Bone marrow (tissue), 2 donors: ENCODE measurements at regions not wholly inside any gene's neighbourhood (a gene's known extent, or its start where the extent isn't known, plus 50 kb on each side); places are given as distances from the start of the nearest gene placed in this dataset.
"Not testable (repeated sequence)": the region's sequence is repeated elsewhere in the genome, so short reads cannot be mapped to it uniquely, and the experiment has no call there.

Experiments used
- DNase-seq, 2 donors: peaks; one replicate each; lab custom pipeline; 2025; lab: John Stamatoyannopoulos, UW

DNA sequence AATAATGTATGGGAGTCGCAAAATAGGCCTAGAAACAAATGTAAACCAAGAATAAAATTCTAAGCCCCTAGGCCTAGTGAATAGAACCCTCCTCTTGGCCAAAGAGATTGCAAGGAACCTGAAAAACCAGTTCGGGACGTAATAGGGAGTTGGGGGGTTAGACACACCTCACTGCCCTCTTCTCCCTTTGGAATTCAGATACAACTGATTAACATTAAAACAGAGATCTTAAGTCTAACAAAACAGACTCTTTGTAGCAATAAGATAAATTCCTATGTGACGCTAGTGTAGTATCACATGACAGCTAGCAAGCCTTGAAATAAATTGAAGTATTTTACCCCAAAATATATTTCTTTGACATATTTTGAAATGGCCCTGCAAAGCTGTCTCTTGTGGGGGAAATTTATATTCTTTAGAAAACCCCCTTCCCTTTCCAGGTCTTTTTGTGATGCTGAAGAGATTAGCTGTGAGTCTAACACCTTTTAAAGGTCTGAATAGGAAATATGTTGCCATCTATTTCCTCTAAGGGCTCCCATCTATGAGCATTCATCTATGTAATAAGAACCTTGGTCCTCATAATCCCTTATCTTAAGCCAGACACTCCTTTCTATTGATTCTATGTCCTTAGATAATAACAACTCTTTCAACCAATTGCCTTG, 623.4 kb upstream of the NRG3 start:
- DNase-seq = no peak

DNA sequence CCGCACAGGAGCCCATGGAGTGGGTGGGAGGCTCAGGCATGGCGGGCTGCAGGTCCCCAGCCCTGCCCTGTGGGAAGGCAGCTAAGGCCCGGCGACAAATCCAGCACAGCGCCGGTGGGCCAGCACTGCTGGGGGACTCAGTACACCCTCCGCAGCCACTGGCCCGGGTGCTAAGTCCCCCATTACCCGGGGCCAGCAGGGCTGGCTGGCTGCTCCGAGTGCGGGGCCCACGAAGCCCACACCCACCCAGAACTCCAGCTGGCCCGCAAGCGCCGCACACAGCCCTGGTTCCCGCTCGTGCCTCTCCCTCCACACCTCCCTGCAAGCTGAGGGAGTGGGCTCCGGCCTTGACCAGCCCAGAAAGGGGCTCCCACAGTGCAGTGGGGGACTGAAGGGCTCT, 610.0 kb upstream of the NRG3 start:
- not testable (repeated sequence) for DNase-seq

DNA sequence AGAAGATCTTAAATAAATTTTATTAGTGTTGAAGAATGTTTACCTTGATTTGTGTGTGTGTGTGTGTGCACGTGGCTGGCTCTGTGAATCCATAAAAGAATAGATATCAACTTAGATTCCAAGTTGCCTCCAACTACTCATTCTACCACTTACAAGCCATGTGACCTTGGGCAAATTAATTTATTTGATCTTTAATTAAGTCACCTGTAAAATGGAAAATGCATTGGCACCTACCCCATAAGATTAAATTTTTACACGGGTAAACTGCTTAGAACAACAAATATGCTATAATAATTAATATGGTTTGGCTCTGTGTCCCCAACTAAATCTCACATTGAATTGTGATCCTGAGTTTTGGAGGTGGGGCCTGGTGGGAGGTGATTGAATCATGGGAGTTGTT, 604.9 kb upstream of the NRG3 start:
- DNase-seq = no peak

DNA sequence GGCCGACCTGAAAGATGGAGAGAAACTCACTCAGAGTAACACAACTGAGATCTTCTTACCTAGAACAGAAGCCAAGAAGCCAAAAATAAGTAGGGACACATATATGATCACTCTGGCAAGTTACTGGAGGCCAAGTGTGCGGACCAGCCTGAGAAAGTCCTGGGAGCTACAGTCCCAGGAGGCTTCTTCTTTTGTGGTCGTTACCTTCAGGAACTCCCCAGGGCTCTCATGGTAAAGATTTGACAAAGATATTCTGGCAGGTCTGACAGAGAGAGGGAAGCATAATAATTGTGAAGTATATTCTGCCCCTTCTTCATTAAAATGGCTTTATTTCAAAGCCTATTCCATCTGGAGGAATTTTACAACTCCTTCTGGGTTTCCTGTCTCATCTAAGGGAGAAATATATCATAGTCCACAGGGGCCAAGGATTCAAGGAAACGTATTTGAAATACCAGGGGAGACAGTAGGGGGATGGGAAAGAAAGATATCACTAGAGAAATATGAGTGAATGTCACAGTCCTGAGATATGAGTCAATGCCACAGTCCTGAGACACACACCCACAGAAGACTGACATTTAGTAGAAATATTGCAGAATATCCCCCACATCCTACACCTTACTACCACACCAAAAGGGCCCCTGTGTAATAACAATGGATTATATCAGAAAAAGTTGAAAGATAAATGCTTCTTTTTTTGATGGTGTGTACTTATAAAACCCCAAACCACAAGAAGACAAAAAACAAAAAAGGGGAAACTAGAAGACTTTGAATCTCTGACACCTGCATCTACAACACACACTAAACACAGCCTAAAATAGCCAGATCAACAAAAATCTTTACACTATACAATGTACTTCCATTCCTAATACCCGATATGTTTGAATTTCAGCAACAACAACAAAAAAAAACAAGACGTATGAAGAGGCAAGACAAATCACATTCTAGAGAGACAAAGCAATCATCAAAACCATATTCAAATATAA, 594.2 kb upstream of the NRG3 start:
- DNase-seq = no peak

DNA sequence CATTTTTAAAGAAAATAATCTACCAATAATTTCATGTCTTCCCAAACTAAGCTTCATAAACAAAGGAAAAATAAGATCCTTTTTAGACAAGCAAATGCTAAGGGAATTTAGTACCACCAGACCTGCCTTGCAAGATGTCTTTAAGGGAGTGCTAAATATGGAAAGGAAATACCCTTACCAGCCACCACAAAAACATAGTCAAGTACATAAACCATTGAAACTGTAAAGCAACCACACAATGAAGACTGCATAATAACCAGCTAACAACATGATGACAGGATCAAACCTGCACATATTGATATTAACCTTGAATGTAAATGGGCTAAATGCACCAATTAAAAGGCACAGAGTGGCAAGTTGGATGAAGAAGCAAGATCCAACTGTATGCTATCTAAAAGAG, 586.5 kb upstream of the NRG3 start:
- DNase-seq = no peak

DNA sequence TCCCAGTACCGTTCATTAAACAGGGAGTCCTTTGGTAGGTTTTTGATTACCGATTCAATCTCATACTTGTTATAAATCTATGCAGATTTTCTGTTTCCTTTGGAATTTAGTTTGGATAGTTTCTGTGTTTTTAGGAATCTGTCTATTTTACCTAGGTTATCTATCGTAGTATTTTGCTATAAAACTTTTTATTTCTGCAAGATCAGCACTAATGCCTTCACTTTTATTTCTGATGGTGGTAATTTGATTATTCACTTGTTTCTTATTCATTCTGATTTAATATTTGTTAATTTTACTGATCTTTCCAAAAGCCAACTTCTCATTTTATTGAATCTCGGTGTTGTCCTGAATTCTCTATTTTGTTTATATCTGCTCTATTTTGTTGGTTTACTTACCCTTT, 577.7 kb upstream of the NRG3 start:
- no peak for DNase-seq

DNA sequence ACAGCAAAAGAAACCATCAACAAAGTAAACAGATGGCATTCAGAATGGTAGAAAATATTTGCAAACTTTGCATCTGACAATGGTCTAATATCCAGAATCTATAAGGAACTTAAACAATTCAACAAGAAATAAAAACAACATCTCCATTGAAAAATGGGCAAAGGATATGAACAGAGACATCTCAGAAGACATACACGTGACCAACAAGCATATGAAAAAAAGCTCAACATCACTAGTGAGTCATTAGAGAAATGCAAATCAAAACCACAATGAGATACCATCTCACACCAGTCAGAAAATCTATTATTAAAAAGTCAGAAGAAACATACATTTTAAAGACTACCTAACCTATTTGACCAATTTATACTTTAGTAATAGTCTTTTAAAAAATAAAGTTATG, 571.3 kb upstream of the NRG3 start:
- no peak for DNase-seq

DNA sequence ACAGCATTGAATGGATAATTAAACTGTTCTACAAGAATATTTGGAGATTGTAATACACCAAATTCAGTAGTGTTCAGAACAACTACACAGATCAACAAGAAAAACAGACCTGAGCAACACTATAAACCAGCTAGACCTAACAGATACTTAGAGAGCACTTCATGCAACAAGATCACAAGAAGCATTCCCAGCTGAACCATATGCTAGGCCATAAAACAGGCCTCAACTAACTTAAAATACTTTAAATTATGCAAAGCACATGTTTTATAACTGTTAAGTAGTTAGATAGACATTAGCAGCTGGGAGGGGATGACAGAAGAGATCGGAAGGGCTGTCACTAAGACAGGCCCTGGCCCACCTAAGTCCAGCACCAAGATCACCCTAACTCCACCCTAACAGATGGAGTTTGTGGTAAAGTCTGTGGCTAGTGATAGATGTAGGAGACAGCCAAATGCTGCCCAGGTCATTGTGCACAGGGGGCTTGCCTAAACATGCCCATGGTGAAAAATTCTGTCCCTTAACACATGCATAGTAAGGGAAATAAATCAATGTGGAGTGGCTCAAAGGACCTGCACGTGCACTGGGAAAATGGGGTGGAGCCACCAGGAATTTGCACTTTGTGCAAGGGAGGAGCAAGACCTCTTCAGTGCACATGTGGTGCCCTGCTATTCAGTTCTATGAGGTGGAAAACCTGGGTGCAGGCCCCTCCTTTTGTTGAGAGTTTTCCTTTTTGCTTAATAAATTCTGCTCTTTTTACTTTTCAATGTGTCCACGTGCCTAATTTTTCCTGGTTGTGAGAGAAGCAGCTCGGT, 567.8 kb upstream of the NRG3 start:
- DNase-seq = no peak

DNA sequence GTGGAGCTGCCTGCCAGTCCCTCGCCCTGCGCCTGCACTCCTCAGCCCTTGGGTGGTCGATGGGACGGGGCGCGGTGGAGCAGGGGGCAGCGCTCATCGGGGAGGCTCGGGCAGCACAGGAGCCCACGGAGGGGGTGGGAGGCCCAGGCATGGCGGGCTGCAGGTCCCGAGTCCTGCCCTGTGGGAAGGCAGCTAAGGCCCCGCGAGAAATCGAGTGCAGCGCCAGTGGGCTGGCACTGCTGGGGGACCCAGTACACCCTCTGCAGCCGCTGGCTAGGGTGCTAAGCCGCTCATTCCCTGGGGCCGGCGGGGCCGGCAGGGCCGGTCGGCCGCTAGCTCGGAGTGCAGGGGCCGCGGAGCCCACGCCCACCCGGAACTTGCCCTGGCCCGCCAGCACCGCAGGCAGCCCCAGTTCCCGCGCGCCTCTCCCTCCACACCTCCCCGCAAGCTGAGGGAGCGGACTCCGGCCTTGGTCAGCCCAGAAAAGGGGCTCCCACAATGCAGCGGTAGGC, 565.9 kb upstream of the NRG3 start:
- DNase-seq = no peak

DNA sequence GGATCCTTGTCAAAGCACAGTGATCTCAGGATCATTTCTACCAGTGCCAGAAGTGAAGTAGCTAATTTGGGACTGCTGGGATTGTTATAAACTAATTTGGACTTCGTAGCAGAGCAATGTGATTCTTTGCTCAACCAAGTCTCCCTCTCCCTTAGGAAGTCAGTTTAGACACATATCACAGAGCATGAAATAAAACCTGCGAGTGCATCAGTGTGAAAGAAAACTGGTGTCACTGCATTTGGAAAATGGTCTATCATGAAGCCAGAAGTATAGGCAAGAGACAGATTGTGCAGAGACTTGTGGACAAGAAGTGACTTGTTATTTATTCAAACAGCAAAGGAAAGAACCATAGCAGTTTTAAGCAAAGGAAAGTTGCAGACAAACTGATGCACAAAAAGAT, 560.5 kb upstream of the NRG3 start:
- no peak for DNase-seq

DNA sequence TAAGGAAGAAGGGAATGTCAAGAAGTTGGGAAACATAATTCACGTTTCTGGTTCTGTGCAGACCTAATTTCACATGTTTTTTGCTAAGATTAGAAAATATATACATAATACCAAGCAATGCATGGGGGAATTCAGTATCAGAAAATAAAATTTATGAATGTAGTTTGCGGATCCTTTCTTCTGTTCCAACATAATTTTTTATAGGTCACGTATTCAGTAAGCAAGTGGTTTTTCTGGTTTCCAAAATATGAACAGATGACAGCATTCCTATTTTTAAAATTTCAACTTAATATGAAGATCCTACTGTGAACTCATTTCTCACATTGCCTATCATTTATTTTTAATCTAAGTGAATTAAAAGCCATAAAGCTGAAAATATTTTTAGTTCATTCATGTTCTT, 560.0 kb upstream of the NRG3 start:
- DNase-seq = no peak

DNA sequence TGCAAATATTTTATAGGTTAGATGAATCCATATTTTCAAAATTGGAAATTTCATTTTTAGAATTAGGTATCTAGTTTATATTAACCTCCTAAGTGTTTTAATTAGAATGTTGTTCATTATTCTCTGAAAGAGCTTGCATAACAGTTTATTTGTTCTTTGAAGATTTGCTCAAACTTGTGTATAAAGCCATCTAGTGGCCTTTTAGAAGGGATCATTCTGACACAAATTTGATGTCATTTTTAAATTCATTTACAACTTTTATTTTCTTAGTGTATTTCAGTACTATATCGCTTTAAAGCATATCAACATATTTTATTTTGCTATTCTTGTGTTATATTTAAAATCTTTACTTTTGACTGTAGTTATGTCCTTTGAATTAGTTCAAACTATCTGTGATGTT, 527.0 kb upstream of the NRG3 start:
- no peak for DNase-seq

DNA sequence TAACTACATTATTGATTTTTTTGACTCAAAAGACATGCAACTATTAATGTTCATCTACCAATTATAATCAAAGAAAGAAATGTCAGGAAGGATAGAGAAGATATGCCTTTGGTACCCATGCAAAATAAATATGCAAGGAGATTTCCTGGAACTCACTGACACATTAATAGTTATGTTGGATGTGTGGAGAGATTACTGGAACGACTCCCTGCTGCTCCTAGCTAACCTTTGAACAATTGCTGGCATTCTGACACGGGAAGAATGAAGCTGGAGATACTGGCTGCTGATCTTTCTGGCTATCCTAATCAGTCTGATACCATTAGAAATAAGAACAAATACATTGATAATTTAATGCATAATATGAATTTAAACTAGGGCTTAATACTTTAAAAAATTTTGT, 507.9 kb upstream of the NRG3 start:
- no peak for DNase-seq

DNA sequence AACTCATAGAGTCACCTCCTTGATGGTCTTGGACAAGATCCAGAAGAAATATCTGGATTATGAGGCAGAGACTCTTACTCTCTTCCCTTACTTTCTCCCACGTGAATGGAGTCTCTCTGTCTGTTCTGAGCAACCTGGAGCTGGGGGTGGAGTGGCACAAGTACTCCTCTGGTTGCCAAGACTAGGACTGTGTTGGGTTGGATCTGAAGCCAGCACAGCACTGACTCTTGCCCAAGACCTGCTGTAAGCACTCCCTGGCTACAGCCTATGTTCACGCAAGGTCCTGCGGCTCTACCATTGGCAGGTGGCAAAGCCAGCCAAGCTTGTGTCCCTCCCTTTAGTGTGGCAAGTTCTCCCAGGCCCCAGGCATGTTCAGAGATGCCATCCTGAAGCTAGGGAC, 488.2 kb upstream of the NRG3 start:
- DNase-seq = no peak

DNA sequence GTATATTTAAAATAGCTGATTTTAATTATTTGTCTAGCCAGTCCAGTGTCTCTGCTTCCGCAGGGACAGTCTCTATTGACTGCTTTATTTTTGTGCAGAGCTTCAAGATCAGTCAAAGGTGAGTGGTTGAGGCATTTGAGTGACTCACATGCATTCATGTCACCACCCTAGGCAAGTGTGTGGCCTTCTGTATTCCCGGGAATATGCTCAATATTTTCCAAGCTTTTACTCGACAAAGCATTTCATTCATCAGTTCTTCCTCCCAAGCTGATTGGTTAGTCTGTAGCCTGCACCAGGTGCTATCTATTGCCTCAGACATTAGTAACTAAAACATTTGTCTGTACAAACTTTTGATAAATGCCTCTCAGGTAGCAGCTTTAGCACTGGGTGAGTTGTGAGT, 471.5 kb upstream of the NRG3 start:
- no peak for DNase-seq

DNA sequence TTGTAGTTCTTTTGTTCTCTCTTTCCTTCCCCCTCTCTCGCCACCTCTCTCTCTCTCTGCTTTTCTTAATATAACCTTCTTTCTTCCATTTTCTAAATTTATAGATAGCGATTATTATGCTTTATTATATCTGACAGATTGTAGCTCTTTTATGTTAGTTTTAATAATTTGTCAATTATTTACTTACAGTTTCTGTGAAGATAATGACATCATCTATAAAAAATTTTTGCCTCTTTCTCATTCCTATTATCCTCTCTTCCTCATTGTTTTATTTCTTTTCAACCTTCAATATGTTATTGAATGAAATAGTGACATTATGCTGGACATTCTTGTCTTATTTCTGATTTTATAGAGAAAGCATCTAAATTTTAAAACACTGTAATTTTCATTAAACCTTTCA, 469.6 kb upstream of the NRG3 start:
- no peak for DNase-seq

DNA sequence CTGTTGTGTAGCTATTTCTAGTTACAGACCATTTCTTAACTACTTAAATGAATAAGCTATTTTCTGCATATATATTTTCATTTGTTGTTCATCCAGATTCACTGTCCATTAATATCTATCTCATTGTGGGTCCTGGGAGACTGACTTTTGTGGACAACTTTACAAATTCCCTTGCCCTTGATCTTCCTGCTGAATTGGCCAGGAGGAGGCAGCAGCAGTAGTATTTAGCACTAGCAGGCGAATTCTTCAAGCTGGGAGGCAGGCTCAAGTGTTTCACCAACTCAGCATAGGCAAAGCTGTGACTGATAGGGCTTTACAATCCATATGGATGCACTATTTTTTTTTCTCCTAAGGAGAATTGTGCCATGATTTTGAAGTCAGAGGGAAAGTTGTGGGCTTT, 461.0 kb upstream of the NRG3 start:
- no peak for DNase-seq

DNA sequence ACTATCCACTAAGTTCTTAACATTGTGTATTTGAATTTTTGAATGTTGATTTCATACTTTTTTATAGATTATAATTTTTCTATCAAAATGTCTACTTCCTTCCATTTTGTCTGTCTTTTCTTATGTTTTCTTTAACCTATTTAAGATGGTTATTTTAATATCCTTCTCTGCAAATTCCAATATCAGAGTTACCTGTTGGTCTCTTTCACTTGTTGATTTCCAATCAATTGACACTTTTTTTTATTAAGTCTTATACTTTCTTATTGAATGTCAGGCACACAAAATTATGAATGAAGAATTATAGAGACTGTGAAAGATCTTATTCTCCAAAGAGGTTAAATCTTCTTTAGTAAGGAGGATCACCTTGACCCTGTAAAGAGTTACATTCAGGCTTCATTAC, 448.3 kb upstream of the NRG3 start:
- no peak for DNase-seq

DNA sequence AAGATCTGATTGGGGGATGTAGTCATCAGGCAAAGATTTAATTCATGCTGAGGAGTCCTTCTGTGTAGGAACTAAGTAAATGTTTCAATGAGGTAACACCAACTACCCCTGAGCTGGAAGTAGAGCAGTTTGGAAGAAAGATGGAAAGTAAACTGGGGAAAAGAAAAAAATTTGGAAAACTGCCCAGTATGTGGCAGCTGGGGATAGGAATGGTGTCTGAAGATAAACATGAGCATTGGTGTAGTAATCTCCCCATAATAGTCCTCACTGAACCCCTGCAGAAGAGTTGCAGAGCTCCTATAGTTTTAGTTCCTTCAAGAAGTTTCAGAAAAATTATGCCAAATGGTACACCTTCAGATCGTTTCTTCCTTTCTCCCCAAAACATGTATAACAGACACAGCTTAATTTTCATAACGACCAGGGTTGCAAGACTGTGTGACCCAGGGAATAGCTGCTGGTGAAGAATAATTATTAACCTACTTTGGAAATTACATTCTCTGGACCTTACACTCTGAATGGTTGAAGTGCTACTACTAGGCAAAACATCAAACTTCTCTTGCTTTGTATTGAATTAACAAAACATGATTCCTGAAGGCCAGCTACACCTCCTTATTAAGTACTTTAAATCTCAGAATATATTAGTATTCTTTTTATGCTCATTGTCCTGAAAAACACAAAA, 446.4 kb upstream of the NRG3 start:
- DNase-seq = no peak

DNA sequence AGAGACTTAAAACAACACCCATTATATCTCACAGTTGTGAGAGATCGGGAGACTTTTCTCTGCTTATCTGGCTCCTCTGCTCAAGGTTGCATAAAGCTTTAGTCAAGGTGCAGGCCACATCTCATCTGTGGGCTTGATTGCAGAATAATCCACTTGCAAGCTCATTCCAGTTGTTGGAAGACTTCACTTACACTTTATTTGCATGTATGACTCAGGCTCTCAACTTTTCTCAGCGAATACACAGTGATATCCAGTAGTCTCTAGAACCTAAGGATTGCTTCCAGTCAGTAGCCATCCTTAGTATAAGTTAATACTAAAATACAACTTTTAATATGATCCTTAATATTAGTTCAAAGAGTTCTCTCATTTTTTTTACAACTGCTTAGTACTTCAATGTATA, 435.5 kb upstream of the NRG3 start:
- no peak for DNase-seq

DNA sequence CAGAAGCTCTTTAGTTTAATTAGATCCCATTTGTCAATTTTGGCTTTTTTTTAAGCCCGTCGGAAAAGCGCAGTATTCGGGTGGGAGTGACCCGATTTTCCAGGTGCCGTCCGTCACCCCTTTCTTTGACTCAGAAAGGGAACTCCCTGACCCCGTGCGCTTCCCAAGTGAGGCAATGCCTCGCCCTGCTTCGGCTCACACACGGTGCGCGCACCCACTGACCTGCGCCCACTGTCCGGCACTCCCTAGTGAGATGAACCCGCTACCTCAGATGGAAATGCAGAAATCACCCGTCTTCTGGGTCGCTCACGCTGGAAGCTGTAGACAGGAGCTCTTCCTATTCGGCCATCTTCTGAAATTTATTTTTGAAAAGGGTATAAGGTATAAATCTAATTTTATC, 433.4 kb upstream of the NRG3 start:
- not testable (repeated sequence) for DNase-seq
